DMS114 treated with DMSO at 0.1 percent for 48 hours (cell line): ENCODE measurements at regions not wholly inside any gene's neighbourhood (a gene's known extent, or its start where the extent isn't known, plus 50 kb on each side); places are given as distances from the start of the nearest gene placed in this dataset.

Experiments
- DNase-seq: peaks from one replicate; lab custom pipeline; 2025; ENCODE audit not compliant: unreplicated experiment; lab: John Stamatoyannopoulos, UW

DNA sequence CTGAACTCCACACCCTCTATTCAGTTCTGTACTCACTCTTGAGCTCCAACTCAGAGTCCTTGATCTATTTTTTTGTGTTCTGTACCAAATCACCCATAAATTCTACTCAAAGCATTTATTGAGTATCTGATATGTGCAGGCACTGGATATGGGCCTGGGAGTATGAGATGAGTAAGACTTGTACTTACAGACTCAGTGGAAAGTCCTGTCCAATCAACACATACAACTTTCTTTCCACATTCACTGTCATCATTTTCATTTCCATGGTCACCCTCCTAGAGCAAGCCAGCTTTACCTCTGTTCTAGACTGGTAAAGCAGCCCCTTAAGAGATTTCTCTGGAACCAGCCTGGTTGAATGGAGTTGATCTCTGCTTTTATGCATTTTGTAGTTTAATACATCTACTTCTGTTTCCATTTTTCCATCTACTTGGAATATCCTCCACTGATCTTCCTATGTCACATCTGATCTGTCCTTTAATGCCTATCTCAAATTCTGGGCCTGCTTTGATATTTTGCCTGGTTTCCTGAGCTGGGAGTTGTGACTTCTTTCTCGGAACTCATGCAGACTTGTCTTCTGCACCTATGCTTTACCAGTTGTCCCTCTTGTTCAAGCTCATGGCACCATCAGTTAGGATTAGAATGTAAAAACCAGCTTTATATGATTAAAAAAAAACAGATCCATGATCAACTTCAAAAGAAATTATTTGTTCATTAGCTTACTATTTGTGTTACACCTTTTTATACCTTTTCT is 96.9 kb upstream of the GLS start:
- no peak for DNase-seq

DNA sequence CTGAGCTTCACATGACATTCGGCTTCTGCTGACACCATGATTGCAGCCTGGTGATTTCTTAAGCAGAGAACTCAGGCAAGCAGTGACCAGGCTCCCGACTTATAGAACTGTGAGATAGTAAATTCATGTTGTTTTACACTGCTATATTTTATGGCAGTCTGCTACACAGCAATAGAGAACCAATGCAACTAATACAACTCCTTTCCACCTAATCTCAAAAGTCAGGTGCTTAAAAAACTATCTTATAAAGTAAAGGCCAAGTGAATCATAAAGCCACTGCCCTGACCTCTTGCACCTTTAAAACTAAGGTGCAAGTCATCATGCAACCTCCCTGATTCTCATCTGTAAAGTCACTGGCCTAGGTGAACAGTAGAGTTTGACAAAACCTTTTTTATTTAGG is 95.3 kb upstream of the GLS start:
- DNase-seq: no peak

DNA sequence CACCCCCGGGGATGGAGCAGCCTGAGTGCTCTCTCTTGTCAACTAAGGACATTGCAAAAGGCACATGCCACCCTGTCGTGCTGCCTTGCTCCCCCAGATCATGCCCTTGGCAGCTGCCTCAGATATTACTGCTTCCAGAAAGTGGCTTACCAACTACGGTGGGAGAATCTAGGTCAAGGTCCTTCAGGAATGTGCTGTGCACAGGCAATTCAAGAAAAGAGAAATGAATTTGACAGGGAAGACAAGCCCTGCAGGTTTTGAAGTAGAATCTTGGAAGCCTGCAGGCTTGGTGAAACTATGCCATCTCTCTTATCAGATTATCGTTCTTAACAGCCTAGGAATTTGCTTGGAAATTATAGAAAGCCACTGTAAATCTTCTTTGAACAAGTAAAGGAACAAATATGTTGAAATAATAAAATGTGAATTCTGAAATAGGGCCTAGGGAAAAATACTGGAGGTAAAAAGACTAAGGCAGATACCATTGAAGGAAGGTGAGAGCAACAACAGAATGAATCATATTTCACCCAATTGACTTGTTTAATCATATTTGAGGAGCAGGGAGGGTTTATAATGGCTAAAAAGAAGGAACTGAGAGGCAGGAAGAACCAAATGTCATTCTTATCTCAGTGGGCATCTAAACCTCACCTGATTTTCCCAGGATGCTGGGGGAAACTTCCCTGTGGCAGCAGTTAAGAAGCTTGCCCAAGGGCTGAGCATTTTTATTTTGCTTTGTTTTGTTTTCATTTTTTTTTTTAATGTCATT is 94.0 kb upstream of the GLS start:
- DNase-seq: no peak

DNA sequence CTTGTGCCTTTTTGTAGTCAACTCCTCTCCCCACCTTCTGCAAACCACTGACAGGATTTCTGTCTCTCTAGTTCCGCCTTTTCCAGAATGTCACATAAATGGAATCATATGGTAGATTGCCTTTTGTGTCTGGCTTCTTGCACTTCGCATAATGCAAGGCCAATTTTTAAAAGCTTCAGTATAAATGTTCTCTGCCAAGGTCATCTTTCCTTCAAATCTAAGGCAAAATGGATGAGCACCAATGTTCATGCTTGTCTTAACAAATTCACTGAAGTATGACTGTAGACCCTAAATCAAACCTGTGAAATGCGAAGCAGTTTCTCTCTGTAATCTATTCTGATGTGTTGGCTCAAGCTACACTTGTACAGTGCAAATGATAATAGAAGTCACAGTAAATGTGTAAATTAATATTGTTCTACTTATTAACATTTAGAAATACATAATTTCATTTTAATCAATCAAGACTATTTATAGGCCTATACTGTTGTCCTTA is 92.8 kb upstream of the GLS start:
- no peak for DNase-seq

DNA sequence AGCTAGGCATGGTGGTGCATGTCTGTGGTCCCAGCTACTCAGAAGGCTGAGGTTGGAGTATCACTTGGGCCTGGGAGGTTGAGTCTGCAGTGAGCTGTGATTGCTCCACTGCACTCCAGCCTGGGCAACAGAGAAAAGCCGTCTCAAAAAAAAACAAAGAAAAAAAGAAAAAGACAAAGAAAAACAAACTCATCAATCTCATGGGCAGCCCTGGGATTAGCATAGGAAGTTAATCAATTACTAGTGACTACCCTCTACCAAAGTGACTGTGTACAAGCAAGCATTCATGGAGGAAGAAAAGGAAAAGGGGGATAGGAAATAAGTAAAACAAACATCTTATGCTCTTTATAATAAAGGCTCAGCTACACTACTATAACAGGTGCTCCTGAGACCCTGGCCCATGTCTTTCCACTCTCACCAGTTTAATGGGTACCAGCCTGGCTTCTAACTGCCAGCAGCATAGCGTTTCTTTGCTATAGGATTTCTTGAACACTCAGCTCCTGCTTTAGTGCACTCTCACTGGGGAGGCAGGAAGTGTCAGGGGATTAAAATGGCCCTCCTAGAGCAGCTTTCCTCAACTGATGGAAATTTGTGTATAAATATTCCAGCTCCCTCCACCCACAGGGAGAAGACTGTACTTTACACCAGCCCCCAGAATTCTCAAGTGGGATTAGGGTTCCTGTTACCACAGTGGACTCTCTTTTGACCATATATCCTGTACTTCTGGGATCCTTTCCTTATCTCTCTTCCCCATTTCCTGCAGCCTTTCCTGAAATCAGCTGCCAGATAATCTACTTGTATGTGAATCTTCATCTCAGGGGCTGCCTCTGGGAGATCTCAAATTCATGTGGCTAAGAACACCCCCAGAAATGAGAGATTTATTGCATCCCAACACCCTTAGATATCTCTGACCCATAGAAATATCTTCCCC is 91.3 kb upstream of the GLS start:
- DNase-seq: no peak

DNA sequence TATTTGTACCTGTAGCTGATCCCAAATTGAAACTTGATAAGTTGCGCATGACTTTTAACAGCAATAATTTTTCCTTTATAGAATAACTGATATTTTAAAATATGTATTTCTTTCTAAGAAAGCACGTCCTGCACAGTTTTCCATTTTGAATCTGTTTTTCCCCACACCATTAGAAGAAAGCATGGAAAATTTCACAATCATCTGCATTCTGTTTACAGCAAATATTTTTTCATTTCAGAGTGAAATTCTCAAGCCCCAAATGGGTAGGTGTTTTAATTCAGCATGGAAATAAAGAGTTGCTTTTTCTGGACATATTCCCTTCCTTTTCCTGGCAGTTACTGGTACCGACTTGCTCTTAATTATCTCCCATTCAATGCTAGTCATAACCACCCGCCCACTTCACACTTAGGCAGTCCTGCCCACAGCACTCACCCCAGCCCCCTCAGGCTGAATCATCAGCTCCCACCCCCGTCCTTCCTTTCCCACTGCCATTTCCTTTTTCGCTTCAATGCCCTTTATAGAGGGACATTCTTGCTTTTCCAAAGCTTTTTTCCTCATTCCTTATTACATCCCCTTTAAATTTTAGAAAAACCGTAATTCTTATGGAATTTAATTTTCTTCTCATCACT is 89.2 kb upstream of the GLS start:
- no peak for DNase-seq

DNA sequence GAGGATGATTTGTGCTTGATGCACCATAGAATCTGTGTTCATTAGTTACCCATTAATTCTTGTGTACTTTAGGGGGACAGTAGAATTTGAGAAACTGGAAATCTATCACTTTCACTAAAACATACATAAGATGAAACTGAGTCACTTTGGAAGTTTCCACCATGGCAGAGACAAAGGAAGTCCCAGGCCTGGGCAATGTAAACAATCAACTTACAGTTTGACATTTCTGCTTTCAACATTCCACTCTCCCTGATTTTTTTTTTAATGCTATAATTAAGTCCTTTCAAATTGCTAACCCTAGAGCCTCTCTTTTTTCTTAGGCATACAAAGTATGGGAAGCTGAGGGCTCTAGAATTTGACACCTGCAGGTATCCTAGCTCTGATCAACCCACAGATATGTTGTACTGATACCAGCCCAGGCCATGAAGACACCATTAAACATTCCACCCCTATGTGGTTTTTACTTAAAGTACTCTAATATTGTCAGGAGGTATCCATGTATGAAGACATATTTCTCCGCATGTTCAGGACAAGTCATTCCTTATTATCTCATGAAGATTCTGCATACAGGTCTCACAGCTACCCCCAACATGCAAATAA is 88.5 kb upstream of the GLS start:
- DNase-seq: no peak

DNA sequence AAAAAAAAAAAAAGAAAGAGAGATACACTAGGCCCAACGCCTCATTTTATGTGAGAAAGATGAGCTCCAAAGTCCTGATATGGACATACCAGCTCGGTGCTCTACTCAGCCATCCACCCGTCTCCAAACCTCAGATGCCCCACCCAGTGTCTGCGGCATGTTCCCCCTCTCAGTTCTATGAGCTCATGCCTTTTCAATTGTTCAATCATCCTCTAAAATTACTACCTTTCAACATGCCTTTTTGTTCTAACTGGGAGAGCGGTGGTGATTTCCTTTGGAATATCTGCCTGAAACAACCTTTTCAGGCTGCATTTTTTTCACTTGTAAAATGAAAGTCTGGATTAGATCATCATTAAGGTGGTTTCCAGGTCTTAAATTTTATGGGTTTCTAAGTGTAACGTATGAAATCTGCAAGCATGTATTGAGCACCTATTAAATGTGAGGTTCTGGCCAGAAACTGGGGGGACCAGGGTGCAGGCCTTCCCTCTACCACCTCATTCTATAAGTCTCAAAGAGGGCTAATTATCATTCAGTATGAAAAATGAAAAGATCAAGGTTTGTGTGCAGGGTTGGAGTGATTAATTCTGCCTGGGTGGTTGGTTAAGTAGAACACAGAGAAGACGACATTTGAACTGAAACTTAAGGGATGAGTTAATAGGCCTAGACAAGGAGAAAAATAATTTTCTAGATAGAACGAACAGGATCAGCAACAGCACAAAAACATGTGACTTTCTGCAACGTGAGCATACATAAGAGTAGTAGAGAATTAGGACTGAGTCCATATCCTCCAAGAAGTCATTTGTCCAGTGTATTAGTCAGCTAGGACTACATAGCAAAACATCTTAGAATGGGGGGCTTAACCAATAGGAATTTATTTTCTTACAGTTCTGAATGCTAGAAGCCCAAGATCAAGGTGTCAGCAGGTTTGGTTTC is 87.4 kb upstream of the GLS start:
- DNase-seq: no peak

DNA sequence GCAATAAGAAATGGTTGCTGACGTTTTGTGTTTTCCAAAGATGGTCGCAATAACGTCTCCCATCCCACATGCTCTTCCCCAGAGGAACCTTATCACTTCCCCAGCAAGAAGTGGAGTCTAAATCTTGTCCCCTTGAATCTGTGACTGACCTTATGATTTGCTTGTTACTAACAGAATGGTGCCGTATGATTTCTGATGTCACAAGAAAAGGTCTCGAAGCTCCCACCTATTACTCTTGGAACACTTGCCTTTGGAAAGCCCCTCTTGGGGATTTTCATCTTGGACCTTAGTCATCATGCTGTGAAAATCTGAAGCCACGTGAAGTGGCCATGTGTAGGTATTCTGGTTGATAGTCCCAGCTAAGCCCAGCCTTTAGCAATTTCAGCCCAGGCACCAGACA is 86.2 kb upstream of the GLS start:
- no peak for DNase-seq

DNA sequence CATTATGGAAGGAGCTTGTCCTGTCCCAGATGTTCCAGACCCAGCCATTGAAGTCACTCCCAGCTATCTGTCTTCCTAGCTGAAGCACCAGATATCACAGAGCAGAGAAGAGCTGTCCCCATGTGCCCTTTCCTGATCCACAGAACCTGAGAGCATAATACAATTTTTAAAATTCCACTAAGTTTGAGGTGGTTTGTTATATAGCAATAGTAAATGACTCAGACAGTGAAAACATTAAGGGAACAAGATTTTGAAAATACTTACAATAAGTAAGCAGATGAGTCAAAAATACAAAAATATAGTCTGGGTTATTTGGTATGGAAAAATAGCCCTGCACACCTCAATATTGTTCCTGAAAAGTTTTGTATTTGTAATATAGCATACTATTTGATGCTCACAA is 85.8 kb upstream of the GLS start:
- no peak for DNase-seq

DNA sequence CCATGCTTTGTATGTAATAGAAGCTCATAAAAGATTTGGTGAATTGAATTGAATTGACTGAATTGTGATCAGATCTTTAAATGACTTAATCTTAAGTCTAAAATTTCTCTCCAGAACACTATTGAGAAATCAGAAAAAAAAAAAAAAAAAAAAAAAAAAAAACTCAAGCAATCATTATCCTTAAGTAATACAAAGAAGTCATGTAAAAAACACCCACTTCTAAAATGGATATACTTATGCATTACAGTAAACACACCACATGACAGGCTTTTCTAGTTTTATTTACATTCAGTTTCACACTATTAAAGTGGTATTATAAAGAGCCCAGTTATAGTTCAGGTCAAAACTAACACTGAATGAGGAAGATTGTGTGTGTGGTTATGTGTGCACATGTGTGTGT is 84.9 kb upstream of the GLS start:
- no peak for DNase-seq

DNA sequence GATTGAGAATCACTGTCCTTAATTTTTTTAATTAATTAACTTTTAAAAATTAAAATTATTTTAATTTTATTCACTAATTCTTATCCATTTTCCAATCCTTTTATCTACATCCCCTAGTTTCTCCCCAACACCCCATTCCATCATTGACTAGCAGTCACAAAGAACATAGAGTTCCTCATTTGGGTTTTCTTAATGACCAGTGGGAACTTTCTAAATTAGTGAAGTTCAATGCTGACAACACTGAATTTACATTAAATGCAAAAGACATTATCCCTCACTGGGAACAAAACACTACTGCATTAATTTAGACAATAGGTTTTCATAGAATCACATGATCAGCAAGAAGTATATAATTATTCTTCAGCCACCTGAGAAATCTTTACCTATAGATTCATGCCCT is 80.6 kb upstream of the GLS start:
- DNase-seq: no peak

DNA sequence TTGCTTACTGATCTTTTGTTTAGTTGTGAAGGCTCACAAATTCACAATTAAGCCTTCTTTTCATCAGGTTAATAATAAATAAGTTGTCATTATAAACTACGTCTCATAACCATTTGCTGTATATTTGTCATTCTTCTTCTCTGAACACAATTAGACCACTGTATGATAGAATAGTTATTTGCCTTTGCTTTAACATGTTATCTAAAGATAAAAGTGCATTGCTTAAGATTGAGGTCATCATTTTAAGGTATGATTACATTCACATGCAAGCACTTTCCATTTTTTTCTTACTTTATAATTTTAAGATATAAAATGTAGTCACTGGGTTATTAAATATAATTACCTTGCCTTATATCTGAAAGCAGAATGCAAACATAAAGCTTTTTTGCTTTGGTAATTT is 80.1 kb upstream of the GLS start:
- no peak for DNase-seq

DNA sequence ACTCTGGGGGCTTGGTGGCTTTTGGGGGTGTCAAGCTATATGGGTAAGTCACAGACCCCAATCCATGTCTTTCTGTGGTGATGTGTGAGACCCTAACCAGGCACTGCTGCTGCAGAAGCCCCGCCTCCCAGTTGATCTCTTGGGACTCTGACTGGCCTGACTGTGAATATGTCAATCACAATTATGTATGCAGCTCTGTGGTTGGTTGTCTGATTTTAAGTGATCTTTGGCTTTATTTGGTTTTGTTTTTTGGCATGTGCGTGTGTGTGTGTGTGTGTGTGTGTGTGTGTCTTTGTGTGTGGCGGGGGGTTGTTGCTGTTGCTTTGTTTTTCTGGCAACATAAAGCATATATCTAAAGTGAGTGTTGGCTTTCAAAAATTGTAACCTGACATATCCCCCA is 78.5 kb upstream of the GLS start:
- DNase-seq: no peak

DNA sequence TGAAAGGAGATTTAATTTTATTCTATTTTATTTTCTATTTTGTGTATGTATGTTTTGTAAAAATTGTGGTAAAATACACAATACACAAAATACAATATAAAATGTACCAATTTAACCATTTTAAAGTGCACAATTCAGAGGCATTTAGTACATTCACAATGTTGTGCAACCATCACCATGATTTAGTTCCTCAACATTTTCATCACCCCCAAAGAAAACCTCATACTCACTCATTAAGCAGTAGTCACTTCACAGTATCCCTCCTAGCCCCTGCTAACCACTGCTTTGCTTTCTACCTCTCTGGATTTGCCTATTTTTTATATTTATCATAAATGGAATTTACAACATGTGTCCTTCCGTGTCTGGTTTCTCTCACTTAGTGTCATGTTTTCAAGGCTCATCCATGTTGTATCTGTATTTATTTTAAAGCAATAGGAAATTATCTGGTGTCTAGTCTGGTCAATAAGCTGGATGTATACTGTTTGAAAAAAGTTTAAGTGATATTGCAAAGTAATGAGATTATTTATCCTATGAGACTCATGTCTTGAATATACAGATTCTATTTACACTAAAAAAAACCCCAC is 77.9 kb upstream of the GLS start:
- DNase-seq: no peak

DNA sequence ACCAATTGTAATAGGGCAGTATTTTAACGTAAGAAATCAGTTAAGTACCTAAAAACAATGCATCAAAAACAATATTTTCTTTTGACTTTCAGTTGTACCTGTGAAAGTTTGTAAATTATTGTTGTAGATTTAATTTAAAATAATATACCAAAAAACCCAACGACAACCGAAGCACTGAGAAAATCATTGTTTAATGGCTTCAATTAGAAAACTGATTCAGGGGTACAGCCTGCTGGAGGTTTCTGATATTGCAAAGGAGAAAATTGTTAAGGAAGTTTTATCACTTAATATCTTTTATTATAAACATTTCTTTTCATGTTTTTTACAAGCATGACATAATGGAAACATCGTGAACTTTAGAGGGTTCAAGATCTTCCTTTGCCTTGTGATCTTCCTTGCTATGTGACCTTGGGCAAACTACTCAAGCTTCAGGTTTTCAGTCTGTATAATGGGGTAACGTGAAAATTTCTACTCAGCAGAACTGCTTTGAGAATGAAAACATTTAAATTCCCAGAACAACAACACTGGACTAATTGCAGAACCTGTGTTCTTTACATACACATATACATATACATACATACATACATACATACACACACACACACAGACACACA is 76.3 kb upstream of the GLS start:
- DNase-seq: peak; percentile 1

DNA sequence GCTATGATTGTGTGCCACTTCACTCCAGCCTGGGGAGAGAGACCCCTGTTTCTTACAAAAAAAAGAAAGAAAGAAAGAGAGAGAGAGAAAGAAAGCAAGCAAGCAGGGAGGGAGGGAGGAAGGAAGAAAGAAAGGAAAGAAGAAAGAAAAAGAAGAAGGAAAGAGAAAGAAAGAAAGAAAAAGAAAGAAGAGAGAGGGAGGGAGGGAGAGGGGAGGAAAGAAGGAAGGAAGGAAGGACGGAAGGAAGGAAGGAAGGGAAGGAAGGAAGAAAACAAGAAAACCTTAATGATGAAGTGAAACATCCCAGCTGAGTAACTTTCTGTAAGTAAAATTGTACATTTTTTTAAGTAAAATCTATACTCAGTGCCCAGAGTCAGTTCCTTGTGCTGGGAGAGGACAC is 75.5 kb upstream of the GLS start:
- no peak for DNase-seq

DNA sequence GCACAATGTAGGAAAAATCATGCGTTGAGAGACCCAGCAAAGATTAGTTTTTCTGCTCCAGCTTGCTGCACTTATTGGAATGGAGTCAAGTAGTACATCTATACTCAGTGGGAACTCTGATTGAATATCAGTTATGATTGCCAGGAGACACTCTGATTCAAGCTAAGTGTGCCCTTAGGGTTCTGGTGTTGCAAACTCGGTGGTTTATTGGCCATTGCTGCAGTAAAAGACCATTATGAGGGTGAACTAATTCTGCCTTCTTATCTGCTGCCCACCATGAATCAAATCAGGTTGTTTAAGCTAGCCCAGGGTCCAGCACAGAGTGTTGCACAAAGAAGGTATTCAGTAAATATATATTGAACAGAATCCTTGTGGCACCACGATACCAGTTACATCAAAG is 74.8 kb upstream of the GLS start:
- no peak for DNase-seq

DNA sequence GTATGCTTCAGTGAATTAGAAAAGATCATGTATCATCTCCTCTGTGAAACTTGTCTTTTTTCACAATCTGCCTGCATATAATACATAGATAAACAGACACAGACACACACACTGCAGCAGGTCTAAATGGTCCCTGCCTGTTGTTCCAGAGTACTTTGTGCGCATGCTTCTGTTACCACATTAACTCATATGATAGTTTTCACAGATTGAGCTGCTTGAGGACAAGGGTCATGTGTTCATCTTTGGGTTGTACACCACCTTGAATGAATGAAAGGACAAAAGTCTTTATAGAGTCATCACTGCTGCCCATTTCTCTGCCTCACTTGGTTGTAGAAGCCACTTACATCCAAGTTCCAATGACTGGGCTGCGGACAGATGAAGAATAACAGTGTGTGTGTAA is 72.7 kb upstream of the GLS start:
- no peak for DNase-seq
